NOMO-1 treated with dmso at 0.1 percent for 144 hours (cell line): ENCODE measurements at regions not wholly inside any gene's neighbourhood (a gene's known extent, or its start where the extent isn't known, plus 50 kb on each side); places are given as distances from the start of the nearest gene placed in this dataset.

Source experiments
- DNase-seq: peaks from one replicate; lab custom pipeline; 2025; ENCODE audit not compliant: unreplicated experiment; lab: John Stamatoyannopoulos, UW

DNA sequence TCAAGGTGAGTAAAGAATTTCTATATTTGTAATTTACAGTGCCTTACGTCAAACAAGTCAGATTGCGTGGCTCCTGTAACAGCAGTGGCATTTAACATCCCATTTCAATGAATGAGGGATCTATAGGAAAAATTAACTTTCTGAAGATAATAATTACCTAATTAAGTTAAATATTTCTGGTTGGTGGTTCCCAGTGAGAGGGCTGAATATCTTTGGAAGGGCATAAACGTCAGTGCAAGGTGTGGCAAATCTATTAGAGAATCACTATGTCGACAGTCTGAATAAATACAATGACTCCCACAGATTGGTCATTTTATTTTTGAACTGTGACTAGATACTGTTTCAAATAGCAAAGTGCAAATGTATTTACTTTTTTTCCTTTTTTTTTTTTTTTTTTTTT, 80.0 kb downstream of the S1PR1 start:
- no peak for DNase-seq

- DNase-seq = no peak
Observed at GRCh38 chr1:101317590-101317989, 80.8 kb downstream of the S1PR1 start.

DNA sequence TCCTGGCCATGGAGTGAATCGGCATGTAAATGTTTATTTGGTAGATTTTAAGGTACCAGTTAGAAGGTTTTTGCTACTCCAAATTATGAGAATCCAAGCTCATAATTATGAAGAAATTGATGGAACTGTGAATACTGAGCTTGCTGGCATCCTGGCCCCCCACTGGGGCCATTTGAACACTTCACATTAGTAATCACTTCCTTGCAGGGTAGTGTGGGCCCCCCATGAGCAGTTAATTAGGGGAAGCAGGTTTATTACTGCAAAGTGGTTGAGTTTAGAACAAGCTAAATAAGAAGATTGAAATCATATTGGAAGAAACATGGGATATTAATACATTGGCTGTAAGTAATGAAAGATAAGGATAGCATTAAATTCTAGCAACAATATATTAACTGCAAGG, 86.7 kb downstream of the S1PR1 start:
- no peak for DNase-seq

- DNase-seq = no peak
Observed at GRCh38 chr1:101325144-101325543, 88.3 kb downstream of the S1PR1 start.

DNA sequence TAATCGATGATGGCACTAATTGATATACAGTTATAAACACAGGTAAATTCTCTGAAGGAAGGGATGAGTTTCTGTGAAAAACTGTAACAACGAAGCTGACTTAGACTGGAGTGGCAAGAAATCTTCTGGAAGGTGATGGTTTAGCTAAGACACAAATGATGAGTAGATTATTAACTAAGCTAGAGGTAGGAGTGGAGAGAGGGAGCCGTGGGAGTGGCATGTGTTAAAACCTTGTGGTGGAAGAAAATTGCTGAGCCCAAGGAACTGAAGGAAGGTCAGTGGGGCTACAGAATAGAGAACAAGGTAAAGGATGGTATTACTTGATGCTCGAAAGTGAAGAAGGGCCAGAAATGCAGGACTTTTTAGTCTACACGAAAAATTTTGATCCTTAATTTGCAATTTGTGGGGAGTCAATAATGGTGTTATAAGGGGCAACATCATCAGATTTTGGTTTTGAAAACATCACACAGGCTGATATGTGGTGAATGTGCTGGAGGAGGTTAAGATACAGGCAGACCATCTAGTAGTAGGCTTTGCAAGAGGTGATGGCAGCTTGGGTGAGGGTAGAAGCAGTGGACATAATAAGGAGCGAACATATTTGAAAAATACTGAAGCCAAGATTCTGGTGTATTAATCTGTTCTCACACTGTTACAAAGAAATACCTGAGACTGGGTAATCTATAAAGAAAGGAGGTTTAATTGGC, 93.8 kb downstream of the S1PR1 start:
- DNase-seq = no peak

DNA sequence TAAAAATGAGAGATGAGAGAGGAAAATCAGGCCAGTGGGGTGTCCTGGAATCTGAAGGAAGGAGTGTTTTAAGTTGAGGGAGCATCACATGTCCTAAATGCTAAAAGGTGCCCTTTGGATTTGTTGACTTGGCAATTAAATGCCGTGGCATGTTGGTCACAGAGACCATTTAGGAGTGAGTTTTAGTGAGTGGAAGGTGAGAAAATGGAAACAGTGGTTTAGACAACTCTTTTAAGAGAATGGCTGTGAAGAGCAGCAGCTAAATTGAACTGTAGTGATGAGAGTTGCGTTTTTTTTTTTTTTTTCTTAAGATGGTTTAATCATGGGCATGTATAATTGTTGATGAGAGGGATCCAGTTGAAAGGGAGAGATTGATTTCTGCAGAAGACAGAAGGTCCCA, 95.0 kb downstream of the S1PR1 start:
- no peak for DNase-seq

- DNase-seq = no peak
Observed at GRCh38 chr1:101332633-101333032, 95.8 kb downstream of the S1PR1 start.

GRCh38 chr1:101333186-101333585, 96.4 kb downstream of the S1PR1 start:
- DNase-seq = no peak

DNA sequence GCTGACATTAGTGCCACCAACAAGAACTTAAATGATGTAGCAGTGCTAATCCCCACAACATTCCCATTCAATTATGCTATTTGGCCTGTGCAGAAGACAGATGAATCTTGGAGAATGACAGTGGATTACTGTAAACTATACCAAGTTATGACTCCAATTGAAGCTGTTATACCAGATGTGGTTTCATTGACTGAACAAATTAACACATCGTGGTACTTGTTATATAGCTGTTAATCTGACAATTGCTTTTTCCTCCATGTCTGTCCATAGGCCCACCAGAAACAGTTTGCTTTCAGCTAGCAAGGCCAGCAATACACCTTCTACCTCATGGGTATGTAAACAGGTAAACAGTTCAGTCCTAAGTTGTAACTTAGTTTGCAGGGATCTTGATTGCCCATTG, 101.1 kb downstream of the S1PR1 start:
- DNase-seq = no peak

DNA sequence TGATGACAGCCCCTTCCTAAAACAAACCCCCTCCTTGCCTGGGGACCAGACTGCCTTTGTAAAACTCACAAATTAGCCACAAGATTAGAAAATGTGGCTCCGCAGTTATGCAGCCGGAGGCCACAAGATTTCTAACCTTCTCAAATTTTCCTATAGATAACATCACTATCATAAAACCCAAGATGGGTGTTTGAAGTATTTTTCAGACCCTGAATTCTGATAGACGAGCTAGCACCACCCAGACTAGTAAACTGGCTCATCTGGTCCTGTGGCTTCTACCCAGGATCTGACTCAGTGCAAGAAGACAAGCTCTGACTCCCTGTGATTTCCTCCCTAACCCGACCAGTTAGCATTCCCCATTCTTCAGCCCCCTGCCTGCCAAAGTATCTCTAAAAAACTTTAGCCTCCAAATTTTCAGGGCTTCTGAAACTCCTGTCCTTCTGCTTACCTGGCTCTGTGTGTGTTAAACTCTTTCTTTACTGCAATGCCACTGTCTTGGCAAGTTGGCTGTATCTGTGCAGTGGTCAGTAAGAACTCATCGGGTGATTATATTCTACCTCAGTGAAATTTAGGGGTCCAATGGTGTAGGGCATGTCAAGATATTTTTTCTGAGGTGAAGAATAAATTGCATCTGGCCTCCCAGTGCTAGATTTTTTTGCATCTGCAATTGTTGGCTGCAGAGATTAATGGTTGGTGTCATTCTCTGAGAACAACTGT, 102.1 kb downstream of the S1PR1 start:
- no peak for DNase-seq

GRCh38 chr1:101344745-101345144, 107.9 kb downstream of the S1PR1 start:
- DNase-seq = no peak

DNA sequence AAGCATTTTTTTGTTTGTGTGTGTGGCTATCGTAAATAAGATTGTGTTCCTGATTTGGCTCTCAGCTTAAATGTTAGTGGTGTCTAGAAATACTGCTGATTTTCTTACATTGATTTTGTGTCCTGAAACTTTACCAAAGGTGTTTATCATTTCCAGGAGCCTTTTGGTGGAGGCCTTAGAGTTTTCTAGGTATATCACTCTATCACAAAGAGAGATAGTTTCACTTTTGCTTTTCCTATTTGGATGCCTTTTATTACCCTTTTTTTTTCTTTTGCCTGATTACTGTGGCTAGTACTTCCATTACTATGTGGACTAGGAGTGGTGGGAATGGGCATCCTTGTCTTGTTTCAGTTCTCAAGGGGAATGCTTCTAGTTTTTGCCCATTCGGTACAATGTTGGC, 109.6 kb downstream of the S1PR1 start:
- no peak for DNase-seq

GRCh38 chr1:101356013-101356412, 119.2 kb downstream of the S1PR1 start:
- no peak for DNase-seq

DNA sequence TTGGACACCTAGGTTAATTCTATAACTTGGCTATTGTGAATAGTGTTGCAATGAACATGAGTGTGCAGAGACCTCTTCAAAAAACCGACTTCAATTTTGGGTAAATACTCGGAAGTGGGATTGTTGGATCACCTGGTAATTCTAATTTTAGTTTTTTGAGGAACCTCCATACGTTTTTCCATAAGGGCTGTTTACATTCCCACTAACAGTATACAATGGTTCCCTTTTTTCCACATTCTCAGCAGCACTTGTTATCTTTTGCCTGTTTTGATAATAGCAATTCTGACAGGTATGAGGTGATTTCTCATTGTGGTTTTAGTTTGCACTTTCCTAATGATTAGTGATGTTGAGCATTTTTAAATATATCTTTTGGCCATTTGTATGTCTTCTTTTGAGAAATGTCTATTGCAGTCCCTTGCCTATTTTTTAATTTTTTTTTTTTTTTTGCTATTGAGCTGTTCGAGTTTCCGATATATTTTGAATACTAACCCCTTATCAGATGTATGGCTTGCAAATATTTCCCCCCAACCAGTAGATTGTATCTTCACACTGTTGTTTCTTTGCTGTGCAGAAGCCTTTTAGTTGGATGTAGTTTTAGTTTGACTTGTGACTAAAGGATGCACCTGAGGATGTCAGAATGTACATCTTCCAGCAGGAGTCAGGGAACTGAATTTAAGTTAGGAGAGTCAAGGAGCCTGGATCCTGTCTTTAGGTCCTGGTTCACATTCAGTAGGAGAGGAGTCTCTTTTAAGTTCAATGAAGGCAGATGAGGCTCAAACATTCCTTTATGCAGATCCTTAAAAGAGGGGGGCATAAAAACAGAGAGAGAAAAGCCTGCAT, 120.0 kb downstream of the S1PR1 start:
- DNase-seq = no peak

DNA sequence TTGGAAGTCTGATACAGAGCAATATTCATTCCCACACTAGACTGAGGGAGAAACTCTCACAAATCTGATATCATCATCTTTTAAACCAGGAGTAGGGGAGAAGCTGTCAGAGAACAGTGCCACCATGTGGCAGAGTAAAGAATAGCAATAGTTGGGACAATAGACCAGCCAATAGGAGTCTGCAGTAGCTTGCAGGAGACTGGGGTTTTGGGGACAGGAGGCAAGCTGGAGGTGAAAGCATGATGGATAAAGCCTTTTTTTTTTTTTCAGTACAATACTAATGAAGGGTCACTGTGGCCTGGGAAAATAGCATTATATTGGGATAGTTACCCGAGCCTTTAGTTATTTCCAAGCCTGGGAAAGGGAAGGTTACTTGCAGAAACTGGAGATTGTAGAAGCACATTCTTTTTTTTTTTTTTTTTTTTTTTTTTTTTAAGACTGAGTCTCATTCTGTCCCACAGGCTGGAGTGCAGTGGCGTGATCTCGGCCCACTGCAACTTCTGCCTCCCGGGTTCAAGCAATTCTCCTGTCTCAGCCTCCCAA, 120.7 kb downstream of the S1PR1 start:
- DNase-seq = peak; percentile 29

DNA sequence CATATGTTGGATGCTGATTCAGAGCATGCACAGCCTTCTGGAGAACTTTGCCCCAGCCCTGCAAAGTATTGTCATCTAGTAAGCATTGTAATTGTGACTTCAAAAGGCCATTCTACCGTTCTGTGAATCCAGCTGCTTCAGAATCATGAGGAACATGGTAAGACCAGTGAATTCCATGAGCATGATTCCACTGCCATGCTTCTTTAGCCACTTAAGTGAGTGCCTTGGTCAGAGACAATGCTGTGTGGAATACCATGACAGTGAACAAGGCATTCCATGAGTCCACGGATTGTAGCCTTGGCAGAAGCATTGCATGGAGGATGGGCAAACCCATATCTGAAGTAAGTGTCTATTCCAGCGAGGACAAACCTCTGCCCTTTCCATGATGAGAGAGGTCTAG, 123.7 kb downstream of the S1PR1 start:
- no peak for DNase-seq

DNA sequence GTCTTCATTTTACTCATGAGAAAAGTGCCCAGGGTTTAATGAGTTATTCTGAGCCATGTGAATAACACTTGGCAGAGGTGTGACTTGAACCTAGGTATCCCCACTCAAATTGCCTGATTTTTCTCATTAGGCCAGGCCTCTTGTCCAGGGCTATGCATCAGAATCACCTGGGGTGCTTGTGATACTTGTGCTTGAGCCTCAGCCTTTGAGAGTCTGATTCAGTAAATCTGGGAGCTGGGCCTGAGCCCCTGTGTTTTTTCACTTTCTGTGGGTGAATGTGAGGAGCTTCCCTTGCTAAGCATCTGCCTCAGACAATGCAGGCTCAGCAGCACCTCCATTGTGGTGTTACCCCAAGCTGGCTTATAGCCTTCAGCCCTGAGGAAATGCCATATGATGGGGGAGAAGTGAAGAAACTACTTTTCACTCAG, 127.1 kb downstream of the S1PR1 start:
- DNase-seq = no peak

DNA sequence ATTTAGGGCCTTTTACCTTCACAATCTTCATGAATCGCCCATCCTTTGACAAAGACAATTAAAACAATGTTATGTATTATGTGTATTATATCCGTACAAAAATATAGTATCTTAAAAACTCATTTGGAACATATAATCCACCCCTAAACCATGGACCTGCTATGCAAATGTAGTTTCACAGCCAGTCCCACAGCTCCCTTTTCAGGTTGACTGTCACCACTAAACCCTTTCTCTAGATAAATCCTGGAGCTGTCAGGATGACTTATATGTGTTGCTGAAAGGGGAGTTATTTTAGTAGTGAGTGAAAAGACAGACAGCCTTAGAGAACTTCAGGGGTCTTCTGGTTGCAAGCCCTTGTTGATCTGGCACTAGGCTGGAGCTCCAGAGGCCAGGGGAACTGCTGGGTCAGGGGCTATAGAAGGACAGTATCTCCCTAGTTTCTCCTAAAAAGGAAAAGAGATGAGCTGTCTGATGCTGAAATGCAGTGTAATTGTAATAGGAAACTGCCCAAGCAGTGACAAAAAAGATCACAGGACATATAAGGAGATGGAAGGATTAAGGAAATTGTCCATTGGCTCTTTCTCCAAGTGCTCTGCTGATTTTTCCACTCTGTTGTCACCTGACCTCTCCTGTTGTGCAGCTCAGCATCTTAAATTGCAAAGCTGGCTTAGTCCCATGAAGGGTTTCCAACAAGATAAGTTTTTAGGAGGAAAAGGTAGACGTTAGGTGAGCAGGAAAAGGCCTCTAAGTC, 127.7 kb downstream of the S1PR1 start:
- DNase-seq = no peak

- DNase-seq = no peak
Observed at GRCh38 chr1:101365186-101365585, 128.4 kb downstream of the S1PR1 start.

GRCh38 chr1:101365878-101366277, 129.1 kb downstream of the S1PR1 start:
- DNase-seq = no peak
